DND-41 (cell line): ENCODE measurements at regions not wholly inside any gene's neighbourhood (a gene's known extent, or its start where the extent isn't known, plus 50 kb on each side); places are given as distances from the start of the nearest gene placed in this dataset.

Experiments
- ATAC-seq: fragments of 200-7000 bp; cut with Tn5 transposase; 3 replicates; pipeline ENCODE4 v1.9.1; 2021; ENCODE audit warnings: low read depth; ENCODE audit not compliant: insufficient read depth
- DNase-seq: peaks from one replicate; pipeline ENCODE4 v3.0.0-alpha.2; 2020
- H2AFZ ChIP-seq: 2 replicates; pipeline ENCODE4 v1.6.0; 2012; ENCODE audit warnings: low read depth, low read length
- H3K27ac ChIP-seq: 2 replicates; pipeline ENCODE4 v1.5.1; 2012; ENCODE audit warnings: low read length, inconsistent platforms
- H3K27me3 ChIP-seq: fragments of 200-600 bp; sonication (generic); 2 replicates; pipeline ENCODE4 v1.6.0; 2012; ENCODE audit warnings: low read length, mild to moderate bottlenecking, inconsistent platforms; ENCODE audit not compliant: insufficient read depth, poor library complexity
- H3K36me3 ChIP-seq: 2 replicates; pipeline ENCODE4 v1.5.1; 2012; ENCODE audit warnings: low read length, inconsistent platforms; ENCODE audit not compliant: insufficient read depth
- H3K4me1 ChIP-seq: 2 replicates; pipeline ENCODE4 v1.5.1; 2012; ENCODE audit warnings: mild to moderate bottlenecking, low read length; ENCODE audit not compliant: insufficient read depth
- H3K4me2 ChIP-seq: 2 replicates; pipeline ENCODE4 v1.6.0; 2012; ENCODE audit warnings: mild to moderate bottlenecking, moderate library complexity, low read length, inconsistent platforms; ENCODE audit not compliant: insufficient read depth
- H3K4me3 ChIP-seq, 2 experiments: fragments of 200-600 bp in 1 of 2; shearing (Covaris generic) in 1 of 2; 2 replicates each; pipeline ENCODE4 v1.5.1; 2012 to 2016; ENCODE audit warnings: inconsistent platforms in 2 of 2, low read length in 2 of 2, mild to moderate bottlenecking in 2 of 2, low read depth in 1 of 2, moderate library complexity in 1 of 2
- H3K79me2 ChIP-seq: 2 replicates; pipeline ENCODE4 v1.6.0; 2012; ENCODE audit warnings: low read length, inconsistent platforms; ENCODE audit not compliant: insufficient read depth
- H3K9ac ChIP-seq: 2 replicates; pipeline ENCODE4 v1.6.0; 2012; ENCODE audit warnings: low read depth, mild to moderate bottlenecking, inconsistent platforms, low read length, moderate library complexity
- H3K9me3 ChIP-seq: 2 replicates; pipeline ENCODE4 v1.5.1; 2012; ENCODE audit warnings: low read length, moderate library complexity, mild to moderate bottlenecking, inconsistent platforms; ENCODE audit not compliant: insufficient read depth, severe bottlenecking
- H4K20me1 ChIP-seq: 2 replicates; pipeline ENCODE4 v1.6.0; 2012; ENCODE audit warnings: low read length; ENCODE audit not compliant: insufficient read depth
- EZH2 ChIP-seq: IDR thresholded peaks from 3 replicates; pipeline ENCODE4 v1.6.1; 2012; ENCODE audit warnings: borderline replicate concordance, low read depth, mild to moderate bottlenecking, moderate library complexity, low read length, inconsistent platforms; ENCODE audit not compliant: severe bottlenecking
- TF ChIP-seq, protein P1 (sequence below): IDR thresholded peaks from 2 replicates; pipeline ENCODE4 v1.5.1; 2012; ENCODE audit warnings: borderline replicate concordance, low read length, moderate library complexity, mild to moderate bottlenecking; ENCODE audit not compliant: poor library complexity, severe bottlenecking; ENCODE audit errors: extremely low read depth

DNA sequence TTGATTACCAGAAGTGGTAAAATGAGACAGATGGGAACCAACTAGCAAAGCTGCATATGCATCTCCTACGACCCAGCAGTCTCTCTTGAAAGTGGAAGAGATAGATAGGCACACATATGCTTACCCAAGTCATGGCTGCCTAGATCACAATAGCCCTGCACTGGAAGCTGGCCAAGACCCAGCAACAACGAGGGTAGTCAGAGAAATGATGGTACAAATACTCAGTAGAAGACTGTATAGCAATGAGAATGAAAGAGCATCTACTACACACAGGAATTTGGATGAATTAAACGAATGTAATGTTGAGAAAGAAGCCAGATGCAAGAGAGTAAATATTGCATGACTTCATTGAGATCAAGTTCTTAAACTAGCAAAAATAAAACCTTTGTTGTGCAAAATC, 100.3 kb upstream of the FAT1 start:
- no peaks in the 10 kb centered on the region for H3K36me3 ChIP-seq
- H3K9me3 ChIP-seq = no peaks in the 10 kb centered on the region
- H3K9ac ChIP-seq = no peak overlapping the region
- DNase-seq (no peak), ATAC-seq (no peak)
- H3K27me3 ChIP-seq = no peaks in the 10 kb centered on the region
- no peaks in the 10 kb centered on the region for H3K4me1 ChIP-seq
- H3K4me3 ChIP-seq = no peak overlapping the region
- H3K4me2 ChIP-seq = no peak overlapping the region
- no peak overlapping the region for H3K27ac ChIP-seq
- H3K79me2 ChIP-seq = no peaks in the 10 kb centered on the region
- H4K20me1 ChIP-seq = no peaks in the 10 kb centered on the region
- no peak for TF ChIP-seq EZH2
- TF ChIP-seq, protein P1, sequence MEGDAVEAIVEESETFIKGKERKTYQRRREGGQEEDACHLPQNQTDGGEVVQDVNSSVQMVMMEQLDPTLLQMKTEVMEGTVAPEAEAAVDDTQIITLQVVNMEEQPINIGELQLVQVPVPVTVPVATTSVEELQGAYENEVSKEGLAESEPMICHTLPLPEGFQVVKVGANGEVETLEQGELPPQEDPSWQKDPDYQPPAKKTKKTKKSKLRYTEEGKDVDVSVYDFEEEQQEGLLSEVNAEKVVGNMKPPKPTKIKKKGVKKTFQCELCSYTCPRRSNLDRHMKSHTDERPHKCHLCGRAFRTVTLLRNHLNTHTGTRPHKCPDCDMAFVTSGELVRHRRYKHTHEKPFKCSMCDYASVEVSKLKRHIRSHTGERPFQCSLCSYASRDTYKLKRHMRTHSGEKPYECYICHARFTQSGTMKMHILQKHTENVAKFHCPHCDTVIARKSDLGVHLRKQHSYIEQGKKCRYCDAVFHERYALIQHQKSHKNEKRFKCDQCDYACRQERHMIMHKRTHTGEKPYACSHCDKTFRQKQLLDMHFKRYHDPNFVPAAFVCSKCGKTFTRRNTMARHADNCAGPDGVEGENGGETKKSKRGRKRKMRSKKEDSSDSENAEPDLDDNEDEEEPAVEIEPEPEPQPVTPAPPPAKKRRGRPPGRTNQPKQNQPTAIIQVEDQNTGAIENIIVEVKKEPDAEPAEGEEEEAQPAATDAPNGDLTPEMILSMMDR = no peak
- no peak overlapping the region for H2AFZ ChIP-seq

DNA sequence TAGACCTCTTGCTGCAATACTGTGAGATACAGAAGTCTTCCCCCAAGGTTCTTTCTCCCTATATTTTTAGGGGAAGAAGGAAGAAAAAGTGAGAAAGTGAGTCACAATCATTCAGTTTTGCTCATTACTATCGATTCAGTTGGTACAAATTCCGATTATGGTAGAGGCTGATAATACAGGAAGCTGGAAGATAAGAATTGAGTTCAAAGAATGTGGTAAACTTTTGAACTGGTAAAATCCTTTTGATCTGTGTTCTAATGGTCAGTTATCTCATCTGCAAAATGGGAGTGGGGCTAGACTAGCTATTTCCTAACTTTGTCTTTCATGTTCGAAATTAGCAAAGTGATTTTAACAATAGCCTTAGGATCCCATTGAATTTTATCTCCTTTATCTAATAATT, 101.4 kb upstream of the FAT1 start:
- H3K9me3 ChIP-seq = no peaks in the 10 kb centered on the region
- TF ChIP-seq, protein P1 = no peak
- no peak for TF ChIP-seq EZH2
- no peak overlapping the region for H2AFZ ChIP-seq
- no peak overlapping the region for H3K9ac ChIP-seq
- H4K20me1 ChIP-seq = no peaks in the 10 kb centered on the region
- no peaks in the 10 kb centered on the region for H3K36me3 ChIP-seq
- no peaks in the 10 kb centered on the region for H3K4me1 ChIP-seq
- H3K27ac ChIP-seq = no peak overlapping the region
- no peaks in the 10 kb centered on the region for H3K27me3 ChIP-seq
- no peak overlapping the region for H3K4me3 ChIP-seq
- ATAC-seq (no peak), DNase-seq (no peak)
- no peak overlapping the region for H3K4me2 ChIP-seq
- no peaks in the 10 kb centered on the region for H3K79me2 ChIP-seq

DNA sequence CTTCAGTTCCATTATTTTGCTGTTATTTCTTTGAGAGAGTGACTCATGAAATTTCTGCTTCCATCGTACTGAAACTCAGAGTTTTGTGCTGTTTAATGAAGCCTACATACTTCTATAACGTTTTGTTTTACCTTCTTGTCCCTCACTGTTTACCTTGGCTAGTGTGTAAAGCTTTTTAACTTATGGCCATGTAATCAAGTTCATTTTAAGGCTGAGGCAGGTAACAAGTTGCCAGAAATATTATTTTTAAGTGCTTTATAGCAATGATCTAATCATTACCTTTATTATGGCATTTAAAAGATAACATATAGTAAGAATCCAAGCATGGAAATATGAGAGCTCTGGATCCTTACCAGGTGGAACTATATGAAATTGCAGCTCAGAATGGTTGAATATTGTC, 102.3 kb upstream of the FAT1 start:
- ATAC-seq = no peak
- H3K27ac ChIP-seq = no peak overlapping the region
- no peak overlapping the region for H3K4me2 ChIP-seq

More for the DNA sequence above, 102.3 kb upstream of the FAT1 start:
- H3K4me3 ChIP-seq = no peak overlapping the region
- no peaks in the 10 kb centered on the region for H4K20me1 ChIP-seq
- no peaks in the 10 kb centered on the region for H3K36me3 ChIP-seq
- DNase-seq = no peak
- no peaks in the 10 kb centered on the region for H3K27me3 ChIP-seq
- H3K9me3 ChIP-seq = no peaks in the 10 kb centered on the region
- H2AFZ ChIP-seq = no peak overlapping the region
- H3K9ac ChIP-seq = no peak overlapping the region
- TF ChIP-seq, protein P1 = no peak
- TF ChIP-seq EZH2 = no peak
- no peaks in the 10 kb centered on the region for H3K79me2 ChIP-seq
- H3K4me1 ChIP-seq = no peaks in the 10 kb centered on the region
